ENCODE measurements at regions not wholly inside any gene's neighbourhood (a gene's known extent, or its start where the extent isn't known, plus 50 kb on each side); places are given as distances from the start of the nearest gene placed in this dataset.

DNA sequence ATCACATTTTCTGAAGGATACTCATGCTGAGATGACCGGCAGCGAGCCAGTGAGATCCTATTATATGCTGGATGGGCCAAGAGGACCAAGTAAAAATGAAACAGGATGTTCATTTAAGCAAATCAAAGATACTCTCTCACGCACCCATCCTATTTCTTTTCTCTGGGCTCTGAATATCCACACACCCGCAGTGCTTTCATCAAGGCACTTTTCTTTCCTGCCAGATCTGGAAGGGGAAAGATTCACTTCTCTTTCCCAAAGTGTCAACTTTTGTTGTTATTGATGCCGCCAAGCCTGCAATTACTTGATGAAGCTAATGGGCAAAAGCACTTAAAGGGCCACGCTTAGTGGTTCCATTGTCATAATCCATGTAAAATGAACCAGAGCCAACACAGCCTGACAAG lies 191.9 kb upstream of the CHAC2 start:
- TF ChIP-seq POLR2AphosphoS5 (IDR thresholded peaks at IDR 0.05) (no peak), POLR2A (IDR thresholded peaks at IDR 0.05) (no peak), EP300 (IDR thresholded peaks at IDR 0.05) (no peak)
- TF ChIP-seq, protein P1, sequence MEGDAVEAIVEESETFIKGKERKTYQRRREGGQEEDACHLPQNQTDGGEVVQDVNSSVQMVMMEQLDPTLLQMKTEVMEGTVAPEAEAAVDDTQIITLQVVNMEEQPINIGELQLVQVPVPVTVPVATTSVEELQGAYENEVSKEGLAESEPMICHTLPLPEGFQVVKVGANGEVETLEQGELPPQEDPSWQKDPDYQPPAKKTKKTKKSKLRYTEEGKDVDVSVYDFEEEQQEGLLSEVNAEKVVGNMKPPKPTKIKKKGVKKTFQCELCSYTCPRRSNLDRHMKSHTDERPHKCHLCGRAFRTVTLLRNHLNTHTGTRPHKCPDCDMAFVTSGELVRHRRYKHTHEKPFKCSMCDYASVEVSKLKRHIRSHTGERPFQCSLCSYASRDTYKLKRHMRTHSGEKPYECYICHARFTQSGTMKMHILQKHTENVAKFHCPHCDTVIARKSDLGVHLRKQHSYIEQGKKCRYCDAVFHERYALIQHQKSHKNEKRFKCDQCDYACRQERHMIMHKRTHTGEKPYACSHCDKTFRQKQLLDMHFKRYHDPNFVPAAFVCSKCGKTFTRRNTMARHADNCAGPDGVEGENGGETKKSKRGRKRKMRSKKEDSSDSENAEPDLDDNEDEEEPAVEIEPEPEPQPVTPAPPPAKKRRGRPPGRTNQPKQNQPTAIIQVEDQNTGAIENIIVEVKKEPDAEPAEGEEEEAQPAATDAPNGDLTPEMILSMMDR (IDR thresholded peaks at IDR 0.05) = no peak
